ENCODE measurements at regions not wholly inside any gene's neighbourhood (a gene's known extent, or its start where the extent isn't known, plus 50 kb on each side); places are given as distances from the start of the nearest gene placed in this dataset.

DNA sequence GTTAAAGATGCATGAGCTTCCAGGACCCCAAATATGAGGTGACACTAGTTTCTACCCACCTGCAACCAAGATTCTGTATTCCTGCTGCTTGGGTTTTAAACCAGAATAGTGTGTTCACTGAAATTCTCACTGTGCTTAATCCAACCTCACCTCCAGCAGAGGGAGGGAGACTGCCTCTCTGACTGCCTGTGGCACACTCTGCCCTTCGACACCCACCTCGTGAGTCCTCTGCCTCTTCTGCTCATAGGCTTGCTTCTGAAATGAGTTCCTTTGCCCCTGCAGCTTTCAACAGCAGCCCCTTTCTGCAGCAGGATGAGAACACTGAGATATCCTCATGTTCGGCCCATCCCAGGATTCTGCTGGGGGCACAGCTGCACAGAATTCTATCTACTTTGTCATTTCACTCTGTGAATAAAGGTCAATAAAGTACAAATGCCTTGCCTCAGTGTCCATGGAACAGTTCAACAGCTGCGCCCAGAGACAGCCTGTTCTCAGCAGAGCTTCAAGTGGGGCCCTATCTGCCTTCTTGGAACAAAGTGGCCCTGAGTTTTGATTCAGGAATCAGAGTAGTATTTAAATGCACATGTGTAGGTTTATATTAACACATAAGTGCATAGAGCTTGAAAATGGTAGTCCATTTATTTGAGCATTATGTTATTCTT, 632.5 kb downstream of the TNS3 start:
- no peaks in the 10 kb centered on the region for H3K27me3 ChIP-seq
- no peak overlapping the region for H3K27ac ChIP-seq
- H3K36me3 ChIP-seq, result no peaks in the 10 kb centered on the region
- no peak for DNase-seq
- TF ChIP-seq, protein P1, sequence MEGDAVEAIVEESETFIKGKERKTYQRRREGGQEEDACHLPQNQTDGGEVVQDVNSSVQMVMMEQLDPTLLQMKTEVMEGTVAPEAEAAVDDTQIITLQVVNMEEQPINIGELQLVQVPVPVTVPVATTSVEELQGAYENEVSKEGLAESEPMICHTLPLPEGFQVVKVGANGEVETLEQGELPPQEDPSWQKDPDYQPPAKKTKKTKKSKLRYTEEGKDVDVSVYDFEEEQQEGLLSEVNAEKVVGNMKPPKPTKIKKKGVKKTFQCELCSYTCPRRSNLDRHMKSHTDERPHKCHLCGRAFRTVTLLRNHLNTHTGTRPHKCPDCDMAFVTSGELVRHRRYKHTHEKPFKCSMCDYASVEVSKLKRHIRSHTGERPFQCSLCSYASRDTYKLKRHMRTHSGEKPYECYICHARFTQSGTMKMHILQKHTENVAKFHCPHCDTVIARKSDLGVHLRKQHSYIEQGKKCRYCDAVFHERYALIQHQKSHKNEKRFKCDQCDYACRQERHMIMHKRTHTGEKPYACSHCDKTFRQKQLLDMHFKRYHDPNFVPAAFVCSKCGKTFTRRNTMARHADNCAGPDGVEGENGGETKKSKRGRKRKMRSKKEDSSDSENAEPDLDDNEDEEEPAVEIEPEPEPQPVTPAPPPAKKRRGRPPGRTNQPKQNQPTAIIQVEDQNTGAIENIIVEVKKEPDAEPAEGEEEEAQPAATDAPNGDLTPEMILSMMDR (IDR thresholded peaks at IDR 0.05), result no peak
- TF ChIP-seq POLR2A (IDR thresholded peaks at IDR 0.05), result no peak
- H3K9me3 ChIP-seq, result no peaks in the 10 kb centered on the region
- H3K4me1 ChIP-seq, result peaks cover 0 to 2% of the 10 kb centered on the region in 2 donors
- intact Hi-C loops (cut with DNase I; ENCODE audit: low total_unique reads), result no loop called here
- H3K4me3 ChIP-seq, result no peak overlapping the region

- Histone ChIP-seq H3K4me1 (no peaks in the 10 kb centered on the region), H3K4me3 (no peak overlapping the region), H3K27me3 (no peaks in the 10 kb centered on the region), H3K36me3 (no peaks in the 10 kb centered on the region), H3K9me3 (no peaks in the 10 kb centered on the region), H3K27ac (no peak overlapping the region)
- intact Hi-C loops (cut with DNase I; ENCODE audit: low total_unique reads), result no loop called here
- DNase-seq, result no peak
- TF ChIP-seq POLR2A (IDR thresholded peaks at IDR 0.05), result no peak
Observed at GRCh38 chr7:46948716-46949115, 633.2 kb downstream of the TNS3 start.

GRCh38 chr7:46945328-46945727, 636.6 kb downstream of the TNS3 start:
- Histone ChIP-seq H3K36me3 (no peaks in the 10 kb centered on the region), H3K27me3 (no peaks in the 10 kb centered on the region), H3K27ac (no peak overlapping the region), H3K9me3 (no peaks in the 10 kb centered on the region), H3K4me3 (no peak overlapping the region), H3K4me1 (no peaks in the 10 kb centered on the region)
- TF ChIP-seq, protein P1 (IDR thresholded peaks at IDR 0.05), result no peak
- TF ChIP-seq POLR2A (IDR thresholded peaks at IDR 0.05), result no peak
- DNase-seq, result no peak
- intact Hi-C loops (cut with DNase I; ENCODE audit: low total_unique reads), result no loop called here

DNA sequence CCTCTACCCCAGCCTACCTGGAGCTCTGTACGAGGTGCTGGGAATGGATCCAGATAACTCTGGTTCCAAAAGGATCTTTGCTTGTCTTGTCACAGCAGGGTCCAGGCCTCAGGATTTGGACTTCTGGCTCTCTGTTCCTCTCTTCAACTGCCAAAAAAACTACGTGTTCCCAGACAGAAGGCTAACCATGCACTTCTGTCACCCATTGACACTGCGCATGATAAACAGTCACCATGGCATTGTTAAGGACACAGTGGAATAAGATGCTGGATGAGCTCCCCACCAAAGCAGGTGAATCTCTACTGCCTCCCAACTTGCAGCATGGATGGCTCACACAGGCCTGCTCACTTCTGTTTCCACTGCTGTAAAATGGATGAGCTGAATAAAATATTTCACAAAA, 637.9 kb downstream of the TNS3 start:
- no peak overlapping the region for H3K4me3 ChIP-seq
- intact Hi-C loops (cut with DNase I; ENCODE audit: low total_unique reads), result no loop called here
- TF ChIP-seq POLR2A (IDR thresholded peaks at IDR 0.05), result no peak
- TF ChIP-seq, protein P1 (IDR thresholded peaks at IDR 0.05), result no peak
- H3K9me3 ChIP-seq, result no peaks in the 10 kb centered on the region
- H3K27ac ChIP-seq, result no peak overlapping the region
- no peaks in the 10 kb centered on the region for H3K4me1 ChIP-seq
- H3K36me3 ChIP-seq, result no peaks in the 10 kb centered on the region
- DNase-seq, result no peak
- H3K27me3 ChIP-seq, result no peaks in the 10 kb centered on the region

GRCh38 chr7:46942574-46942973, 639.3 kb downstream of the TNS3 start:
- Histone ChIP-seq H3K4me3 (no peak overlapping the region), H3K4me1 (no peaks in the 10 kb centered on the region), H3K9me3 (no peaks in the 10 kb centered on the region), H3K27me3 (no peaks in the 10 kb centered on the region), H3K36me3 (no peaks in the 10 kb centered on the region), H3K27ac (no peak overlapping the region)
- no peak for DNase-seq
- TF ChIP-seq, protein P1 (IDR thresholded peaks at IDR 0.05), result no peak
- no peak for TF ChIP-seq POLR2A (IDR thresholded peaks at IDR 0.05)
- intact Hi-C loops (cut with DNase I; ENCODE audit: low total_unique reads), result no loop called here

DNA sequence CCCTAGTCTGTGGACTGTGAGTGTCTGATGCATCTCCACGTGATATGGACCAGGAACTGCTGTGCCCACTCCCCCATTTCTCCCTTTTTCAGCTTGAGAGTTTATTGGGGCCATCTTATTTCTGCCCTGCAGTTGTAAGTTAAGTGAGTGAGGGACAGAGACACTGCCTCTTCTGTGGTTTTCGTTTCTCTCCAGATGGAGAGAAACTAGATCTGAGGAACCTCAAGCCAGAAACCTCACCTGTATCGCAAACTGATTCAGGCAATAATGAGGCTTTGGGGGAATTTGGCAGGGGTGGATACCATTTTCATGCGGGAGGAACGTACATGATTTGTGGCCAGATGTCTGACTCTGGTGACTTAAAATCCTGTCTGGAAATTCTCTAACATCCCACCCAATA, 641.7 kb downstream of the TNS3 start:
- H3K4me1 ChIP-seq, result no peaks in the 10 kb centered on the region
- H3K9me3 ChIP-seq, result no peaks in the 10 kb centered on the region
- DNase-seq, result no peak
- H3K4me3 ChIP-seq, result no peak overlapping the region
- intact Hi-C loops (cut with DNase I; ENCODE audit: low total_unique reads), result no loop called here
- H3K36me3 ChIP-seq, result no peaks in the 10 kb centered on the region
- H3K27me3 ChIP-seq, result no peaks in the 10 kb centered on the region
- H3K27ac ChIP-seq, result no peak overlapping the region
- no peak for TF ChIP-seq POLR2A (IDR thresholded peaks at IDR 0.05)
- TF ChIP-seq, protein P1 (IDR thresholded peaks at IDR 0.05), result no peak
